K562 (cell line): ENCODE measurements at regions not wholly inside any gene's neighbourhood (a gene's known extent, or its start where the extent isn't known, plus 50 kb on each side); places are given as distances from the start of the nearest gene placed in this dataset.

Experiments used
- BACH1 ChIP-seq: fragments of 200-800 bp; sonication (Bioruptor generic); IDR thresholded peaks from 2 replicates; pipeline ENCODE4 v1.6.1; 2016; ENCODE audit warnings: missing genetic modification characterization, missing compliant biosample characterization
- CHD4 ChIP-seq: fragments of 200-600 bp; sonication (generic); IDR thresholded peaks from 3 replicates; pipeline ENCODE4 v1.6.1; 2012; ENCODE audit warnings: low read depth, mild to moderate bottlenecking, mixed read lengths, low read length, inconsistent platforms; ENCODE audit not compliant: insufficient read depth, insufficient replicate concordance, poor library complexity, severe bottlenecking
- EZH2 ChIP-seq: IDR thresholded peaks from 2 replicates; pipeline ENCODE4 v1.6.1; 2012; ENCODE audit warnings: low read depth, mild to moderate bottlenecking, inconsistent platforms, low read length, borderline replicate concordance
- GABPA ChIP-seq: fragments of 200-800 bp; sonication (Bioruptor generic); conservative IDR thresholded peaks from 2 replicates; pipeline ENCODE4 v1.6.1; 2016; ENCODE audit warnings: low read depth, missing genetic modification characterization, missing compliant biosample characterization
- JUN ChIP-seq, 2 experiments: sonication (generic) in 1 of 2; formaldehyde crosslinking in 1 of 2; IDR thresholded peaks; 2 replicates each; pipeline versions ENCODE4 v1.6.1 to v1.8.0; 2012 to 2022; ENCODE audit warnings: borderline replicate concordance in 2 of 2, mild to moderate bottlenecking in 2 of 2, improper control_type of control experiment in 1 of 2, low read depth in 1 of 2, low read length in 1 of 2, missing genetic modification reagents in 1 of 2
- KDM4B ChIP-seq, 2 experiments: fragments of 450-650 bp in 1 of 2; sonication (generic) in 1 of 2; IDR thresholded peaks; 2 replicates each; pipeline ENCODE4 v1.6.1; 2016 to 2017; ENCODE audit warnings: borderline replicate concordance in 2 of 2, antibody characterized with exemption in 1 of 2, low read depth in 1 of 2, mild to moderate bottlenecking in 1 of 2
- NONO ChIP-seq, 2 experiments: fragments of 200-400 bp in 1 of 2; fragments of 450-650 bp in 1 of 2; formaldehyde crosslinking in 1 of 2; IDR thresholded peaks; 2 replicates each; pipeline ENCODE4 v1.6.1; 2017; ENCODE audit warnings: low read depth in 2 of 2, mild to moderate bottlenecking in 2 of 2, moderate library complexity in 2 of 2, low read length in 1 of 2
- POLR2H ChIP-seq: IDR thresholded peaks from 2 replicates; pipeline ENCODE4 v1.6.1; 2016; ENCODE audit warnings: missing genetic modification characterization, low read depth, mild to moderate bottlenecking, control low read depth, missing compliant biosample characterization, moderate library complexity
- SMC3 ChIP-seq: conservative IDR thresholded peaks from 2 replicates; pipeline ENCODE4 v1.6.1; 2011; ENCODE audit warnings: low read depth, low read length, improper control_type of control experiment; ENCODE audit not compliant: insufficient read depth
- TAF7 ChIP-seq: fragments of 450-650 bp; IDR thresholded peaks from 2 replicates; pipeline ENCODE4 v1.6.1; 2016; ENCODE audit warnings: missing genetic modification characterization, missing compliant biosample characterization
- TCF7 ChIP-seq: sonication (generic); IDR thresholded peaks from 2 replicates; pipeline ENCODE4 v1.6.1; 2016; ENCODE audit warnings: antibody characterized with exemption, borderline replicate concordance
- YY1 ChIP-seq, 3 experiments: IDR thresholded peaks; 2 replicates each; pipeline ENCODE4 v1.6.1; 2011; ENCODE audit warnings: low read length in 2 of 3, mild to moderate bottlenecking in 2 of 3, moderate library complexity in 2 of 3, borderline replicate concordance in 1 of 3, control low read depth in 1 of 3, low read depth in 1 of 3; ENCODE audit not compliant: insufficient read depth in 3 of 3, insufficient replicate concordance in 2 of 3, control insufficient read depth in 1 of 3, insufficient read length in 1 of 3; ENCODE audit errors: extremely low read depth in 1 of 3
- ZNF445 ChIP-seq: fragments of 250-450 bp; sonication (Bioruptor Pico); IDR thresholded peaks from 2 replicates; pipeline ENCODE4 v1.4.0; 2020; ENCODE audit warnings: low read depth, mild to moderate bottlenecking, moderate library complexity

- TF ChIP-seq EZH2 = no peak
- no peak for TF ChIP-seq NONO (IDR thresholded peaks at IDR 0.05; ENCODE audit: low read depth in 2 of 2, low read length in 1 of 2)
- TF ChIP-seq KDM4B (IDR thresholded peaks at IDR 0.05; ENCODE audit: borderline replicate concordance in 2 of 2, low read depth in 1 of 2) = no peak
- no peak for TF ChIP-seq BACH1 (tag)
- no peak for TF ChIP-seq JUN (IDR thresholded peaks at IDR 0.05; ENCODE audit: borderline replicate concordance, low read depth, low read length)
- TF ChIP-seq JUN (CRISPR knock-in tag; IDR thresholded peaks at IDR 0.05; ENCODE audit: borderline replicate concordance) = no peak
- no peak for TF ChIP-seq TAF7 (tag)
- no peak for TF ChIP-seq ZNF445 (CRISPR knock-in tag)
- no peak for TF ChIP-seq SMC3
- TF ChIP-seq YY1 (IDR thresholded peaks at IDR 0.05; ENCODE audit: borderline replicate concordance in 1 of 3, control insufficient read depth in 1 of 3, extremely low read depth in 1 of 3, insufficient read depth in 3 of 3, insufficient read length in 1 of 3, insufficient replicate concordance in 2 of 3, low read depth in 1 of 3, low read length in 2 of 3) = no peak
- TF ChIP-seq GABPA (tag) = no peak
- no peak for TF ChIP-seq CHD4
- no peak for TF ChIP-seq TCF7
- TF ChIP-seq POLR2H (tag) = no peak
Observed at GRCh38 chr7:67890316-67890715, 893.7 kb downstream of the TYW1 start.
